Ovary (tissue), 3 donors: ENCODE measurements at regions not wholly inside any gene's neighbourhood (a gene's known extent, or its start where the extent isn't known, plus 50 kb on each side); places are given as distances from the start of the nearest gene placed in this dataset.

Experiments used
- CTCF ChIP-seq, 3 donors: fragments of 450-650 bp in 2 of 3; fragments of 200-600 bp in 1 of 3; IDR thresholded peaks; one replicate each; pipeline versions ENCODE4 v1.5.1 to v1.8.0; 2016 to 2022; ENCODE audit warnings: antibody characterized with exemption in 3 of 3, mild to moderate bottlenecking in 1 of 3
- EP300 ChIP-seq: sonication (generic); formaldehyde crosslinking; IDR thresholded peaks from one replicate; pipeline ENCODE4 v1.6.1; 2017; ENCODE audit warnings: antibody characterized with exemption
- POLR2A ChIP-seq: fragments of 450-650 bp; IDR thresholded peaks from one replicate; pipeline ENCODE4 v1.6.1; 2017; ENCODE audit warnings: antibody characterized with exemption, mild to moderate bottlenecking, moderate library complexity
- donor health status: DM: no; HTN: no; CAD: no.

DNA sequence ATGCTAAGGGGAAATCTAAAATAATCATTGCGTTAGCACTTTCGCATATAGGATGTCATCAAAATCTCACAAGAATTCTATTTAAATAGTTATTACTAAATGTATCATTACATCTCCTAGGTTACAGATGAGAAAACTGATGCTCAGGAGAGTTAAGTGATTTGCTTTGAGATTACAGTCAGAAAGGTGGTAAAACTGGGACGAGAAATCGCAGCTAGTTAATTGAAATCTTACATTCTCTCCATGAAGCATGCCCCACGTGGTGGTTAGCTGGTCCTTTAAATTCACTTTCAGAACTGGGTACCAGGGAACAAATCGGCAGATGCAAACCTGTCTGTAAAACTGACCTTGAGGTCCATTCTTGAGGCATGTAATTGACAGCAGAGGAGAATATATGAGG, 71.8 kb upstream of the PLEKHG7 start:
- TF ChIP-seq CTCF (IDR thresholded peaks at IDR 0.05): no peak
- no peak for TF ChIP-seq POLR2A
- TF ChIP-seq EP300: no peak
